OCI-LY1 (cell line): ENCODE measurements at regions not wholly inside any gene's neighbourhood (a gene's known extent, or its start where the extent isn't known, plus 50 kb on each side); places are given as distances from the start of the nearest gene placed in this dataset.

Experiments used
- H2AFZ ChIP-seq: fragments of 200-600 bp; sonication (generic), shearing (Covaris generic); 2 replicates; pipeline ENCODE4 v1.6.0; 2014; ENCODE audit warnings: antibody characterized with exemption, mild to moderate bottlenecking, low read length
- H3F3A ChIP-seq: fragments of 200-600 bp; sonication (generic), shearing (Covaris generic); 2 replicates; pipeline ENCODE4 v1.6.0; 2014; ENCODE audit warnings: mild to moderate bottlenecking, antibody characterized with exemption, low read length, moderate library complexity; ENCODE audit not compliant: insufficient read depth
- H3K27ac ChIP-seq: fragments of 200-600 bp; sonication (generic); 2 replicates; pipeline ENCODE4 v1.5.1; 2014; ENCODE audit warnings: low read length, mixed run types, mild to moderate bottlenecking, low read depth; ENCODE audit not compliant: poor library complexity, severe bottlenecking
- H3K27me3 ChIP-seq: fragments of 200-600 bp; sonication (generic); 2 replicates; pipeline ENCODE4 v1.6.0; 2014; ENCODE audit warnings: antibody characterized with exemption, mild to moderate bottlenecking, low read length, moderate library complexity; ENCODE audit not compliant: insufficient read depth
- H3K36me3 ChIP-seq: fragments of 200-600 bp; sonication (generic); 2 replicates; pipeline ENCODE4 v1.6.1; 2014; ENCODE audit warnings: mild to moderate bottlenecking, antibody characterized with exemption, low read length, moderate library complexity, mixed read lengths; ENCODE audit not compliant: insufficient read depth
- H3K4me1 ChIP-seq: fragments of 200-600 bp; sonication (generic); 2 replicates; pipeline ENCODE4 v1.5.1; 2014; ENCODE audit warnings: mild to moderate bottlenecking, low read length, moderate library complexity; ENCODE audit not compliant: insufficient read depth, severe bottlenecking
- H3K4me2 ChIP-seq: fragments of 200-600 bp; sonication (generic), shearing (Covaris generic); 2 replicates; pipeline ENCODE4 v1.6.1; 2014; ENCODE audit warnings: low read length
- H3K4me3 ChIP-seq: fragments of 200-600 bp; sonication (generic); 2 replicates; pipeline ENCODE4 v1.5.1; 2014; ENCODE audit warnings: low read length, low read depth, mild to moderate bottlenecking, mixed read lengths; ENCODE audit not compliant: poor library complexity, severe bottlenecking
- H3K79me2 ChIP-seq: fragments of 200-600 bp; shearing (Covaris generic); 2 replicates; pipeline ENCODE4 v1.6.1; 2016; ENCODE audit warnings: mixed run types, low read length, mixed read lengths; ENCODE audit not compliant: insufficient read depth
- H3K9ac ChIP-seq: fragments of 200-600 bp; sonication (generic), shearing (Covaris generic); 2 replicates; pipeline ENCODE4 v1.6.1; 2014; ENCODE audit warnings: mild to moderate bottlenecking, low read length, mixed read lengths
- H3K9me2 ChIP-seq: fragments of 200-600 bp; sonication (generic), shearing (Covaris generic); 2 replicates; pipeline ENCODE4 v1.6.1; 2014; ENCODE audit warnings: low read depth, mild to moderate bottlenecking, low read length, mixed read lengths
- H3K9me3 ChIP-seq: fragments of 200-600 bp; shearing (Covaris generic); 2 replicates; pipeline ENCODE4 v1.6.1; 2014; ENCODE audit warnings: low read length, mixed read lengths
- H4K20me1 ChIP-seq: fragments of 200-600 bp; sonication (generic), shearing (Covaris generic); 2 replicates; pipeline ENCODE4 v1.6.0; 2016; ENCODE audit warnings: mild to moderate bottlenecking, low read length; ENCODE audit not compliant: insufficient read depth
- EZH2 ChIP-seq: fragments of 200-600 bp; sonication (generic), shearing (Covaris generic); IDR thresholded peaks from 2 replicates; pipeline ENCODE4 v1.8.0; 2017; ENCODE audit warnings: borderline replicate concordance, mixed run types, mild to moderate bottlenecking, antibody characterized with exemption, low read length, moderate library complexity, mixed read lengths
- TF ChIP-seq, protein P1 (sequence below): fragments of 200-600 bp; sonication (generic), shearing (Covaris generic); IDR thresholded peaks from 2 replicates; pipeline ENCODE4 v1.5.1; 2017; ENCODE audit warnings: mild to moderate bottlenecking, antibody characterized with exemption, low read length, moderate library complexity, mixed read lengths

DNA sequence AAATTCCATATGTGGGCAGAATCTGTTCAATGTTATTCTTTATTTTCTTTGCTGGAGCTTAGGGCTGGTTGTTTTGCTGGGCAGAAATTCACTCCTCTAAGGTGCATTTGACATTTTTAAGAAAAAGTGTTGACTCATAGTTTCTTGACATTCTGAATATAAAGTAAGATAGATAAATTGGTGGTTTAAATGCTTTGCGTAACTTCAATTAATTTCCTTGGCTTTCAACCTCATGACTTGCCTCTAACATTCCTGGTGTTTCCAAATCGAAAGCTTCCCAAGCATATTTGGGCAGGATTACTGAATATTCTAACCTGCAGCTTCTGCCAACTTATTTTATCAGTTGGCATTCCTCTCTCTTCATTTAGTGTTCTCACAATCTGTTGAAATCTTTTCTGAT lies 718.7 kb upstream of the ADGRB3 start:
- no peak overlapping the region for H3K4me3 ChIP-seq
- no peaks in the 10 kb centered on the region for H3F3A ChIP-seq
- no peak overlapping the region for H3K4me2 ChIP-seq
- H3K9me3 ChIP-seq, result 0 out of 2 replicates have a peak, but pooled peaks cover 3% of the 10 kb centered on the region
- no peaks in the 10 kb centered on the region for H3K9me2 ChIP-seq
- TF ChIP-seq, protein P1, sequence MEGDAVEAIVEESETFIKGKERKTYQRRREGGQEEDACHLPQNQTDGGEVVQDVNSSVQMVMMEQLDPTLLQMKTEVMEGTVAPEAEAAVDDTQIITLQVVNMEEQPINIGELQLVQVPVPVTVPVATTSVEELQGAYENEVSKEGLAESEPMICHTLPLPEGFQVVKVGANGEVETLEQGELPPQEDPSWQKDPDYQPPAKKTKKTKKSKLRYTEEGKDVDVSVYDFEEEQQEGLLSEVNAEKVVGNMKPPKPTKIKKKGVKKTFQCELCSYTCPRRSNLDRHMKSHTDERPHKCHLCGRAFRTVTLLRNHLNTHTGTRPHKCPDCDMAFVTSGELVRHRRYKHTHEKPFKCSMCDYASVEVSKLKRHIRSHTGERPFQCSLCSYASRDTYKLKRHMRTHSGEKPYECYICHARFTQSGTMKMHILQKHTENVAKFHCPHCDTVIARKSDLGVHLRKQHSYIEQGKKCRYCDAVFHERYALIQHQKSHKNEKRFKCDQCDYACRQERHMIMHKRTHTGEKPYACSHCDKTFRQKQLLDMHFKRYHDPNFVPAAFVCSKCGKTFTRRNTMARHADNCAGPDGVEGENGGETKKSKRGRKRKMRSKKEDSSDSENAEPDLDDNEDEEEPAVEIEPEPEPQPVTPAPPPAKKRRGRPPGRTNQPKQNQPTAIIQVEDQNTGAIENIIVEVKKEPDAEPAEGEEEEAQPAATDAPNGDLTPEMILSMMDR, result no peak
- TF ChIP-seq EZH2, result no peak
- no peaks in the 10 kb centered on the region for H4K20me1 ChIP-seq
- no peak overlapping the region for H2AFZ ChIP-seq
- no peaks in the 10 kb centered on the region for H3K27me3 ChIP-seq
- no peak overlapping the region for H3K27ac ChIP-seq
- H3K79me2 ChIP-seq, result no peaks in the 10 kb centered on the region
- no peaks in the 10 kb centered on the region for H3K4me1 ChIP-seq
- no peak overlapping the region for H3K9ac ChIP-seq
- H3K36me3 ChIP-seq, result no peaks in the 10 kb centered on the region

DNA sequence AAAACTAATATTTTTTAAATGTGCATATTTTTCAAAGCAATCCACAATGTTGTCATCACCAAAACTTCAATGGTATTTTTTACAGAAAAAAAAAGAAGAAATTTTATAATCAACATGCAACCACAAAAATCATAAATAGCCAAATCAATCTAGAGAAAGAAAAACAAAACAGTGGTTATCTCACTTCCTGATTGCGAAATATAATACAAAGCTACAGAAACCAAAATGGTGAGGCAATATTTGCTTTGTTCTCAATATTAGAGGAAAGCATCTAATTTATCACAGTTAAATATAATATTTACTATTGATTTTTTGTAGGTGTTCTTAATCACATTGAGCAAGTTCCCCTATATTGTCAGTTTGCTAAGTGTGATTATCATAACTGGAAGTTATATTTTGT lies 720.7 kb upstream of the ADGRB3 start:
- H3K27ac ChIP-seq, result no peak overlapping the region
- H3F3A ChIP-seq, result no peaks in the 10 kb centered on the region
- no peak overlapping the region for H3K4me3 ChIP-seq
- H3K27me3 ChIP-seq, result no peaks in the 10 kb centered on the region
- no peaks in the 10 kb centered on the region for H4K20me1 ChIP-seq
- H3K79me2 ChIP-seq, result no peaks in the 10 kb centered on the region
- H3K9me3 ChIP-seq, result 0 out of 2 replicates have a peak, but pooled peaks cover 3% of the 10 kb centered on the region
- no peaks in the 10 kb centered on the region for H3K36me3 ChIP-seq
- no peak overlapping the region for H2AFZ ChIP-seq
- no peak for TF ChIP-seq EZH2
- TF ChIP-seq, protein P1, result no peak
- H3K4me1 ChIP-seq, result no peaks in the 10 kb centered on the region
- H3K4me2 ChIP-seq, result no peak overlapping the region
- H3K9ac ChIP-seq, result no peak overlapping the region
- H3K9me2 ChIP-seq, result no peaks in the 10 kb centered on the region

DNA sequence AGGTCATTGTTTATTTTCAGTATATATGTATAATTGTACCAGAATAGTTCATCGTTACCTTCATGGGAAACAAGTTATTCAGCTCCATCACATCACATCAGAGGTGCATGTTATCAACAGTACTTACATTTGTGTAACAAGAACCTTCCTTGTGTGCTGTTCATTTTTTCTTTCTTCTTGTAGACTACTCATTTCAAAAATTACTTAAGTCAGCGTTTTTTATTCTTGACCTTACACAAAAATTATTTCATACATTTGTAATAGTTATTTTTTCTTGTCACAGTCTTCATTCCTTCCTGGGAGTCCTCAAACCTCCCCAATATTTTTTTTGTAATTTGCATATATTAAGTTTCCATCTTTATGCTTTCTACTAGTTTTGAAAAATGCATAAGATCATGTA lies 725.7 kb upstream of the ADGRB3 start:
- no peak overlapping the region for H3K4me3 ChIP-seq
- H2AFZ ChIP-seq, result no peak overlapping the region
- H3K4me1 ChIP-seq, result no peaks in the 10 kb centered on the region
- no peaks in the 10 kb centered on the region for H3K36me3 ChIP-seq
- no peak overlapping the region for H3K9ac ChIP-seq
- TF ChIP-seq, protein P1, result no peak
- TF ChIP-seq EZH2, result no peak
- no peak overlapping the region for H3K27ac ChIP-seq
- no peak overlapping the region for H3K4me2 ChIP-seq
- H3K9me3 ChIP-seq, result 0 out of 2 replicates have a peak, but pooled peaks cover 3% of the 10 kb centered on the region
- H3K79me2 ChIP-seq, result no peaks in the 10 kb centered on the region
- H4K20me1 ChIP-seq, result no peaks in the 10 kb centered on the region
- H3F3A ChIP-seq, result no peaks in the 10 kb centered on the region
- no peaks in the 10 kb centered on the region for H3K9me2 ChIP-seq
- no peaks in the 10 kb centered on the region for H3K27me3 ChIP-seq
